HL-60 (cell line): ENCODE measurements at regions not wholly inside any gene's neighbourhood (a gene's known extent, or its start where the extent isn't known, plus 50 kb on each side); places are given as distances from the start of the nearest gene placed in this dataset.

Experiments
- CTCF ChIP-seq: IDR thresholded peaks from one replicate; pipeline ENCODE4 v1.5.1; 2011; ENCODE audit warnings: low read length, control low read depth, inconsistent platforms; ENCODE audit not compliant: insufficient read depth
- GABPA ChIP-seq: IDR thresholded peaks from 2 replicates; pipeline ENCODE4 v1.6.1; 2012; ENCODE audit warnings: low read depth
- POLR2AphosphoS5 ChIP-seq: IDR thresholded peaks from 2 replicates; pipeline ENCODE4 v1.6.1; 2012; ENCODE audit warnings: low read depth

GRCh38 chr11:15590132-15590531 is 475.4 kb downstream of the INSC start:
- TF ChIP-seq POLR2AphosphoS5 (peak; percentile 93), GABPA (no peak; the same call in 1 of the 2 replicates), CTCF (no peak)
